GM18507 (cell line): ENCODE measurements at regions not wholly inside any gene's neighbourhood (a gene's known extent, or its start where the extent isn't known, plus 50 kb on each side); places are given as distances from the start of the nearest gene placed in this dataset.
"Not testable (repeated sequence)": the region's sequence is repeated elsewhere in the genome, so short reads cannot be mapped to it uniquely, and the experiment has no call there.

Source experiments
- DNase-seq: peaks from one replicate; pipeline ENCODE4 v3.0.0; 2011; ENCODE audit warnings: low read depth; ENCODE audit not compliant: insufficient read length; ENCODE audit errors: extremely low spot score
- FAIRE-seq: peaks from 2 replicates; lab custom pipeline; 2011; peaks lifted over from hg19 to GRCh38; lab: Jason Lieb, UNC

GRCh38 chr13:50152655-50153309 lies 137.5 kb downstream of the KCNRG start:
- no peak for DNase-seq
- FAIRE-seq: peak; percentile 76

DNA sequence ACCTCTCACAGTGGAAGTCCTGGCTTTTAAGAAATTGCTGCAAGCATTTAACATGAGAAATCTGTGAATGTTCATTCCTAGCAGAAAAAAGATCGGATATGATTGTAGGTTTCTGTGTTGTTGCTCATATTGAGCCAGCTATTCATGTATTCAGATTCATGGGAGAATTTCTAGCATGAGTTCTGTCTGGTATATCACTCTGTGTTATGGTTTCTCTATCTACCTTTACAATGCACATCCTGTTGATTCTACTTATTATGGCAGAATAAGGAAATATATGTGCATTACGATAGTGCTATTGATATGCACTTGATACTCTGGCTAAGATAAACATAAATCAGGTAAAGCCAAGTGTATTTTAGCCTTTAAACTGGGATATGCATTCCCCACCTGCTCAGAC lies 138.2 kb downstream of the KCNRG start:
- no peak for FAIRE-seq

DNA sequence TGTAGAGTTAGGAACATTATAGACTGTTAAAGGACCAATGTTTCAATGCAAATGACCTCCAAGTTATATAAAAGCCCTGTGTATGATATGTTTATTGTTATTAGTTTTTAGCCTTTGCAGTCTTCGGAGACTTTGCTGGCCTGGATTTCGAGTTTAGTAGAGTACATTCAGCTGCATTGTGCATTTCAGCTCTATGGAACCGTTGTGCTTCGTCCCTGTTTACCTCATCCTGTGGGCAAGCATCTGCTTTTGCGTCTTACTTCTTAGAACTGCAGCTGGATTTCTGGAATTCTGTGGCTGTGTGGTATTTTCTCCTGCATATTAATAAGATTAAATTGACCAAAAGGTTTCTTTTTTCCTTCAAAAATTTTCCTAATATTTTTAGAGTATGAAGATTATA lies 138.6 kb downstream of the KCNRG start:
- DNase-seq (no peak), FAIRE-seq (no peak)

More for the DNA sequence above, 138.2 kb downstream of the KCNRG start:
- DNase-seq: no peak

- DNase-seq (no peak), FAIRE-seq (no peak)
Observed at GRCh38 chr13:50154697-50155096, 139.5 kb downstream of the KCNRG start.

- FAIRE-seq: no peak
- DNase-seq: no peak
Observed at GRCh38 chr13:50156140-50156539, 140.9 kb downstream of the KCNRG start.

- DNase-seq (no peak), FAIRE-seq (no peak)
Observed at GRCh38 chr13:50156561-50157127, 141.4 kb downstream of the KCNRG start.

DNA sequence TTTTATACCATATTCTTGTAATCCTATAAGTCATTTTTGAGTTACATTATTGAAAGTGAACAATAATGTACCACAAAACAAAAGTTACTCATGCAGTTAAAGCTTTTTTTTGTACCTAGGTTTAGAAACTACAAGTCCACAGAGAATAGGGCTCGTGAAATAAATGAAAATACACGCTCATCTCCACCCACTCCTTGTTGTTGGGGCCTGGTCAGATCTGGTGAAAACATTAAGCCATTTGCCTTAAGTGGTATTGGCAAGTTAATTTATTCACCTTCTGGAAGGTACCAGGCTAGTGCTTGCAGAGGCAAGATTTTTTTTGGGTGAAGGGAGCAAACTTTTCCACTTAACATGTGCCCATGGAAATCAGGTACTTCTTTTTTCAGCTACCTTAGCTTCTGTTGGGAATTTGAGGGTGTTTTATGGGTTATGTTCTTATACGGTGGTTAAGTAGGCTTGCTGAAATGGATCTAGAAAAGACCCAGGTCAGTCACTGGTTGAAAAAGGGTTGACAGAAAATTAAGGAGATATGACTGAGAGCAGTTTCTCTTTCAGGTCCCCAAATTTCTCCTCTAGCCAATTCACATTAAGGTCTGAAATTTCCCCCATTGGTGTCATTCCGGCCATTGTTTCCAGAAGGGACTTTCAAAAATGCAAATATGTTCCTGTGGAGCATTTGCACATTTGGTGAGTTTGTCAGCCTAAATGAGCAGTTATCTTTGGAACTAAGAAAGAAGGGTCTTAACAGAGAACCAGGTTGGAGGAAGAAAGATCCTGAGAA lies 143.3 kb downstream of the KCNRG start:
- FAIRE-seq: peak; percentile 60
- no peak for DNase-seq

DNA sequence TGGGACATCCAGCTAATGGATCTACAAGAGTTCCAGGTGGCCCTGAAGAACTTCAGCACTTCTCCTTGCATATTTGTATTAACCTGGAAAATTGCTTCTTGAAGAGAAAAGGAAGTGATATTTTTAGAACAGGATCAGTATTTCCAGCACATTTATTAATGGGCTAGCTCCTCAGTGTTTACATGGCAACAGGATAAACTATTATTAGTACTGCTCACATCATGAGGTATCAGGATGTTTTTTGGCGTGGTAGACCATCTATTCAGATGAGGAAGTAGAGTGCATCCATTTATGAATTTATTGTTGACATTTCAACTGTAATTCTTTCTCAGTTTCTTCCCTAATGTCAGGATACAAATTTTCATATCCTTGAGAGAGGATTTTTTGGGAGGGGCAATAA lies 144.4 kb downstream of the KCNRG start:
- FAIRE-seq: no peak

GRCh38 chr13:50161052-50161451 lies 145.8 kb downstream of the KCNRG start:
- DNase-seq: no peak

More for the DNA sequence above, 144.4 kb downstream of the KCNRG start:
- no peak for DNase-seq

GRCh38 chr13:50162001-50162400 lies 146.8 kb downstream of the KCNRG start:
- DNase-seq (no peak), FAIRE-seq (no peak)

More at GRCh38 chr13:50161052-50161451, 145.8 kb downstream of the KCNRG start:
- no peak for FAIRE-seq

GRCh38 chr13:50162567-50162966 lies 147.3 kb downstream of the KCNRG start:
- FAIRE-seq: no peak
- DNase-seq: no peak

DNA sequence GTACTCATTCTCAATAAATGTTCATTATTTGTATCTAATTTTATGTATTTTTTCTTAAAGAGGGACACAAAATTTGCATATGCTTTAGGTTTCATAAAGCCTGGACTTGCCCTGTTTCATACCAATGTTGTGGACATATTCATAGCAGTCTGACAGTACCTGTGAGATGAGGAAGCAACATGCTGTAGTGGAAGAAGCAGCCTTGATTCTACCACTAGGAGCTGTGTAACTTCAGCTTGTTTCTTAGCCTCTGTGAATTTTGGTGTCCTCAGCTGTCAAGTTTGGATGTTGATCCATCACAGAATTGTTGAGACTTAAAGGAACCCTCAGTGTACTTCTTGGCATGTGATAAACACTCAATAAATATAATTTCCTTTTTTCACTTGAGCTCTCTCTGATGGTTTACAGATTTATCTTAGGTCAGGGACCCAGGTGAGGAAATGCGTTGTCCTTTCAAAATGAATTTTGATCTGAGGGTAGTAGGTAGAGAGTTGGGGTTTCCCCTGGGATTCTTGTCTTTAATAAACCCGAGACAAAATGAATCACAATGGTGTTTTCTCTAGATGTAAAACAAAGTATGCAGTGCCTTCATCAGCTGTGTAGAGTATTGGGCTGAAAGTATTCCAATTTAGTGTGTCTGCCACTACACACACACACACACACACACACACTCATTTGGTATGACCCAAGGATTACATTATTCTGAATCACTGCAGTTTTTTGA lies 152.1 kb downstream of the KCNRG start:
- FAIRE-seq: no peak

GRCh38 chr13:50167967-50168366 lies 152.7 kb downstream of the KCNRG start:
- no peak for FAIRE-seq

More for the DNA sequence above, 152.1 kb downstream of the KCNRG start:
- DNase-seq: no peak

GRCh38 chr13:50168786-50169185 lies 153.5 kb downstream of the KCNRG start:
- no peak for FAIRE-seq
- no peak for DNase-seq

More at GRCh38 chr13:50167967-50168366, 152.7 kb downstream of the KCNRG start:
- no peak for DNase-seq

- FAIRE-seq: no peak
- no peak for DNase-seq
Observed at GRCh38 chr13:50170447-50171037, 155.3 kb downstream of the KCNRG start.

GRCh38 chr13:50171590-50172282 lies 156.5 kb downstream of the KCNRG start:
- FAIRE-seq: no peak
- no peak for DNase-seq

GRCh38 chr13:50173045-50173444 lies 157.8 kb downstream of the KCNRG start:
- FAIRE-seq, DNase-seq: not testable (repeated sequence)

DNA sequence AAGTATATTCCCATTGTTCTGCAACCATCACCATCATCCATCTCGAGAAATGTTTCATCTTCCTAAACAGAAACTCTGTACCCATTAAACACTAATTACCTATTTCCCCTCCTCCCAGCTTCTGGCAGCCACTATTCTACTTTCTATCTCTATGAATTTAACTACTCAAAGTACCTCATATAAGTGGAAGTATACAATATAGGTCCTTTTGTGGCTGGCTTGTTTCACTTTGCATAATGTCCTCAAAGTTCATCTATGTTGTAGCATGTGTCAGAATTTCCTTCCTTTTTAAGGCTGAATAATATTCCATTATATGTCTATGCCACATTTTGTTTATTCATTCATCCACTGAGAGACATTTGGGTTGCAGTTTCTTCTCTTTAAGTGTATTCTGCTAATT lies 159.4 kb downstream of the KCNRG start:
- FAIRE-seq (no peak), DNase-seq (no peak)

GRCh38 chr13:50179977-50180376 lies 164.7 kb downstream of the KCNRG start:
- no peak for FAIRE-seq
- DNase-seq: no peak
